WERI-Rb-1 (cell line): ENCODE measurements at regions not wholly inside any gene's neighbourhood (a gene's known extent, or its start where the extent isn't known, plus 50 kb on each side); places are given as distances from the start of the nearest gene placed in this dataset.
"Not testable (repeated sequence)": the region's sequence is repeated elsewhere in the genome, so short reads cannot be mapped to it uniquely, and the experiment has no call there.

ENCODE experiments used
- DNase-seq: peaks from one replicate; pipeline ENCODE4 v3.0.0-alpha.2; 2020
- H3K27ac ChIP-seq: fragments of 250-450 bp; sonication (Bioruptor Pico); 2 replicates; pipeline ENCODE4 v1.5.1; 2020; ENCODE audit warnings: mild to moderate bottlenecking, moderate library complexity
- H3K27me3 ChIP-seq: fragments of 250-450 bp; sonication (Bioruptor Pico); 2 replicates; pipeline ENCODE4 v1.5.1; 2021; ENCODE audit warnings: mild to moderate bottlenecking, low read depth, moderate library complexity; ENCODE audit not compliant: insufficient read depth, severe bottlenecking
- H3K36me3 ChIP-seq: fragments of 250-450 bp; sonication (Bioruptor Pico); 2 replicates; pipeline ENCODE4 v1.5.1; 2020; ENCODE audit warnings: mild to moderate bottlenecking, moderate library complexity
- H3K4me3 ChIP-seq: 2 replicates; pipeline ENCODE4 v1.5.1; 2011; ENCODE audit warnings: low read depth, mild to moderate bottlenecking, control low read depth, low read length
- H3K9me3 ChIP-seq: fragments of 250-450 bp; sonication (Bioruptor Pico); 2 replicates; pipeline ENCODE4 v1.5.1; 2021; ENCODE audit warnings: mild to moderate bottlenecking, moderate library complexity; ENCODE audit not compliant: severe bottlenecking
- CTCF ChIP-seq: IDR thresholded peaks from 2 replicates; pipeline ENCODE4 v1.5.1; 2011; ENCODE audit warnings: low read depth, mild to moderate bottlenecking, control low read depth, inconsistent platforms, low read length

- H3K36me3 ChIP-seq = no peaks in the 10 kb centered on the region
- no peak for DNase-seq
- no peaks in the 10 kb centered on the region for H3K9me3 ChIP-seq
- no peak overlapping the region for H3K27ac ChIP-seq
- no peaks in the 10 kb centered on the region for H3K27me3 ChIP-seq
- H3K4me3 ChIP-seq = no peak overlapping the region
- TF ChIP-seq CTCF = no peak
Observed at GRCh38 chr1:184167352-184167751, 115.8 kb downstream of the TSEN15 start.

GRCh38 chr1:184170719-184171118, 119.2 kb downstream of the TSEN15 start:
- no peak for TF ChIP-seq CTCF
- H3K9me3 ChIP-seq = no peaks in the 10 kb centered on the region
- no peak overlapping the region for H3K4me3 ChIP-seq
- H3K27ac ChIP-seq = no peak overlapping the region
- no peak for DNase-seq
- H3K36me3 ChIP-seq = no peaks in the 10 kb centered on the region
- no peaks in the 10 kb centered on the region for H3K27me3 ChIP-seq

GRCh38 chr1:184176058-184176457, 124.5 kb downstream of the TSEN15 start:
- no peaks in the 10 kb centered on the region for H3K36me3 ChIP-seq
- TF ChIP-seq CTCF = no peak
- H3K27ac ChIP-seq = no peak overlapping the region
- H3K4me3 ChIP-seq = no peak overlapping the region
- H3K27me3 ChIP-seq = no peaks in the 10 kb centered on the region
- H3K9me3 ChIP-seq = no peaks in the 10 kb centered on the region
- no peak for DNase-seq

DNA sequence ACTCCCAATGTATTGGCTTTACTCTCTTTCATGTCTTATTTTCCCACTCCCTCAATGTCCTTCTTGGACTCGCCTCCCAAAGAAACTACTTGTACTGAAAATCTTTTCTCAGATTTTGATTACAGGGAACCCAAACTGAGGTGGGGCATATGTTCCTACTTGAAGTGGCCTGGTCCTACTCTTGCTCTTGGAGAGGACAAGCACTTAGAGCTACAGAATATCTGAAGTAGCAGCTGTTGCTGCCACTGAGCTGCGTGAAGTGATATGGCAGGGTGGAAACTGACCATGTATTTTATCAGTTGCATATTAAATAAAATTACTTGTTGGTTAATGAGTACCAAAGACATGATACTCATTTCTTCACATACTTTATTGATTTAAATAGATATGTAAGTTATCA, 129.5 kb downstream of the TSEN15 start:
- DNase-seq = no peak
- Histone ChIP-seq H3K9me3 (no peaks in the 10 kb centered on the region), H3K36me3 (no peaks in the 10 kb centered on the region), H3K27me3 (no peaks in the 10 kb centered on the region), H3K4me3 (no peak overlapping the region), H3K27ac (no peak overlapping the region)
- TF ChIP-seq CTCF = no peak

GRCh38 chr1:184183919-184184318, 132.4 kb downstream of the TSEN15 start:
- no peaks in the 10 kb centered on the region for H3K9me3 ChIP-seq
- H3K36me3 ChIP-seq = no peaks in the 10 kb centered on the region
- no peak for DNase-seq
- H3K4me3 ChIP-seq = no peak overlapping the region
- TF ChIP-seq CTCF = no peak
- H3K27ac ChIP-seq = no peak overlapping the region
- H3K27me3 ChIP-seq = no peaks in the 10 kb centered on the region

GRCh38 chr1:184184614-184185013, 133.1 kb downstream of the TSEN15 start:
- not testable (repeated sequence) for H3K9me3 ChIP-seq, H3K4me3 ChIP-seq, H3K27ac ChIP-seq, H3K36me3 ChIP-seq, DNase-seq, H3K27me3 ChIP-seq
